ENCODE measurements at regions not wholly inside any gene's neighbourhood (a gene's known extent, or its start where the extent isn't known, plus 50 kb on each side); places are given as distances from the start of the nearest gene placed in this dataset.
"Not testable (repeated sequence)": the region's sequence is repeated elsewhere in the genome, so short reads cannot be mapped to it uniquely, and the experiment has no call there.

GRCh38 chr22:33971561-33971961, 51.3 kb upstream of the LARGE1 start:
- no peak for DNase-seq (ENCODE audit: low spot score)

GRCh38 chr22:33975841-33976240, 55.6 kb upstream of the LARGE1 start:
- no peak for DNase-seq (ENCODE audit: low spot score)

GRCh38 chr22:33983558-33983957, 63.3 kb upstream of the LARGE1 start:
- DNase-seq (ENCODE audit: low spot score), result no peak

- no peak for DNase-seq (ENCODE audit: low spot score)
Observed at GRCh38 chr22:33984211-33984610, 63.9 kb upstream of the LARGE1 start.

- no peak for DNase-seq (ENCODE audit: low spot score)
Observed at GRCh38 chr22:33984656-33985285, 64.5 kb upstream of the LARGE1 start.

- DNase-seq (ENCODE audit: low spot score), result no peak
Observed at GRCh38 chr22:33985506-33985905, 65.2 kb upstream of the LARGE1 start.

GRCh38 chr22:33986167-33986771, 66.0 kb upstream of the LARGE1 start:
- no peak for DNase-seq (ENCODE audit: low spot score)

GRCh38 chr22:33986954-33987353, 66.7 kb upstream of the LARGE1 start:
- DNase-seq (ENCODE audit: low spot score), result no peak

- not testable (repeated sequence) for DNase-seq (ENCODE audit: low spot score)
Observed at GRCh38 chr22:33989263-33989662, 69.0 kb upstream of the LARGE1 start.

GRCh38 chr22:33991620-33992019, 71.3 kb upstream of the LARGE1 start:
- DNase-seq (ENCODE audit: low spot score), result no peak

- no peak for DNase-seq (ENCODE audit: low spot score)
Observed at GRCh38 chr22:33996824-33997223, 76.5 kb upstream of the LARGE1 start.

- DNase-seq (ENCODE audit: low spot score), result no peak
Observed at GRCh38 chr22:34000879-34001526, 80.7 kb upstream of the LARGE1 start.

GRCh38 chr22:34001701-34002466, 81.6 kb upstream of the LARGE1 start:
- DNase-seq (ENCODE audit: low spot score), result no peak

GRCh38 chr22:34004058-34004457, 83.8 kb upstream of the LARGE1 start:
- DNase-seq (ENCODE audit: low spot score), result no peak

- DNase-seq (ENCODE audit: low spot score), result no peak
Observed at GRCh38 chr22:34010259-34010658, 90.0 kb upstream of the LARGE1 start.

- DNase-seq (ENCODE audit: low spot score), result no peak
Observed at GRCh38 chr22:34015642-34016041, 95.4 kb upstream of the LARGE1 start.

GRCh38 chr22:34017205-34017604, 96.9 kb upstream of the LARGE1 start:
- DNase-seq (ENCODE audit: low spot score), result no peak

GRCh38 chr22:34019190-34019845, 99.0 kb upstream of the LARGE1 start:
- DNase-seq (ENCODE audit: low spot score), result no peak

GRCh38 chr22:34035209-34035608, 114.9 kb upstream of the LARGE1 start:
- no peak for DNase-seq (ENCODE audit: low spot score)

GRCh38 chr22:34036931-34037330, 116.7 kb upstream of the LARGE1 start:
- no peak for DNase-seq (ENCODE audit: low spot score)

GRCh38 chr22:34038801-34039555, 118.7 kb upstream of the LARGE1 start:
- DNase-seq (ENCODE audit: low spot score), result no peak

GRCh38 chr22:34045311-34045710, 125.0 kb upstream of the LARGE1 start:
- DNase-seq (ENCODE audit: low spot score), result no peak

All from D341Med (cell line).